Parathyroid adenoma (tissue), 2 donors: ENCODE measurements at regions not wholly inside any gene's neighbourhood (a gene's known extent, or its start where the extent isn't known, plus 50 kb on each side); places are given as distances from the start of the nearest gene placed in this dataset.

Experiments
- H2AFZ ChIP-seq: fragments of 300-600 bp; sonication (generic); one replicate; pipeline ENCODE4 v1.7.0; 2017; ENCODE audit warnings: antibody characterized with exemption, mild to moderate bottlenecking
- H3K27ac ChIP-seq: fragments of 300-600 bp; sonication (generic); one replicate; pipeline ENCODE4 v1.7.0; 2017
- H3K27me3 ChIP-seq: fragments of 300-600 bp; sonication (generic); one replicate; pipeline ENCODE4 v1.7.0; 2017; ENCODE audit warnings: low read length; ENCODE audit not compliant: control insufficient read depth, insufficient read depth
- H3K36me3 ChIP-seq: fragments of 300-600 bp; sonication (generic); one replicate; pipeline ENCODE4 v1.7.0; 2017; ENCODE audit warnings: low read length; ENCODE audit not compliant: control insufficient read depth, insufficient read depth
- H3K4me1 ChIP-seq: fragments of 300-600 bp; sonication (generic); one replicate; pipeline ENCODE4 v1.7.0; 2017; ENCODE audit warnings: control low read depth
- H3K4me2 ChIP-seq: fragments of 300-600 bp; sonication (generic); one replicate; pipeline ENCODE4 v1.7.0; 2017; ENCODE audit warnings: low read length
- H3K4me3 ChIP-seq: fragments of 300-600 bp; sonication (generic); one replicate; pipeline ENCODE4 v1.7.0; 2017; ENCODE audit warnings: low read depth, low read length
- H3K79me2 ChIP-seq: fragments of 300-600 bp; sonication (generic); one replicate; pipeline ENCODE4 v1.7.0; 2017; ENCODE audit warnings: control low read depth
- H3K9ac ChIP-seq: fragments of 300-600 bp; sonication (generic); one replicate; pipeline ENCODE4 v1.7.0; 2017; ENCODE audit warnings: mild to moderate bottlenecking
- H3K9me3 ChIP-seq: fragments of 300-600 bp; sonication (generic); one replicate; pipeline ENCODE4 v1.7.0; 2017; ENCODE audit warnings: low read length; ENCODE audit not compliant: control insufficient read depth
- TF ChIP-seq, protein P1 (sequence below): fragments of 300-600 bp; sonication (generic); IDR thresholded peaks from one replicate; pipeline ENCODE4 v1.7.0; 2017; ENCODE audit warnings: antibody characterized with exemption, mild to moderate bottlenecking
- donor health status: primary hyperparathyroidism.

DNA sequence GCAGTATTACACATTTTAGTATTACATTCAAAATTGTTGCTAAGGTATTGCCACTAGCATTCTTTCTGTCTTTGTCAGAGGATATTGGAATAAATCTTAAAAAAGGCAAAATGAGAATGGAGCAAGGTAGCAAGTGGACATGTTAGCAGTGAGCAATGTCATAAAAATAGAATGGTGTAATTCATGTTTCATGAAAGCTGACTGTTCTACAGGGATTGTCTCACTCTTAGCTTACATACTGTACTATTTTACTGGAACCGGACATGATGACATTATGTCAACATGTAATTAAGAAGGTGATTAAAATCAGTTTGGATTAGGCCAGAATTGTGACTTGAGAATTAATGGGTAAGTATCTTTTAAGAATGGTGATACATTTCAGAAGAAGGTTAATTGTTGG is 1086.2 kb downstream of the STIM2 start:
- H3K4me3 ChIP-seq = no peak overlapping the region
- H3K9ac ChIP-seq = no peak overlapping the region
- no peaks in the 10 kb centered on the region for H3K9me3 ChIP-seq
- TF ChIP-seq, protein P1, sequence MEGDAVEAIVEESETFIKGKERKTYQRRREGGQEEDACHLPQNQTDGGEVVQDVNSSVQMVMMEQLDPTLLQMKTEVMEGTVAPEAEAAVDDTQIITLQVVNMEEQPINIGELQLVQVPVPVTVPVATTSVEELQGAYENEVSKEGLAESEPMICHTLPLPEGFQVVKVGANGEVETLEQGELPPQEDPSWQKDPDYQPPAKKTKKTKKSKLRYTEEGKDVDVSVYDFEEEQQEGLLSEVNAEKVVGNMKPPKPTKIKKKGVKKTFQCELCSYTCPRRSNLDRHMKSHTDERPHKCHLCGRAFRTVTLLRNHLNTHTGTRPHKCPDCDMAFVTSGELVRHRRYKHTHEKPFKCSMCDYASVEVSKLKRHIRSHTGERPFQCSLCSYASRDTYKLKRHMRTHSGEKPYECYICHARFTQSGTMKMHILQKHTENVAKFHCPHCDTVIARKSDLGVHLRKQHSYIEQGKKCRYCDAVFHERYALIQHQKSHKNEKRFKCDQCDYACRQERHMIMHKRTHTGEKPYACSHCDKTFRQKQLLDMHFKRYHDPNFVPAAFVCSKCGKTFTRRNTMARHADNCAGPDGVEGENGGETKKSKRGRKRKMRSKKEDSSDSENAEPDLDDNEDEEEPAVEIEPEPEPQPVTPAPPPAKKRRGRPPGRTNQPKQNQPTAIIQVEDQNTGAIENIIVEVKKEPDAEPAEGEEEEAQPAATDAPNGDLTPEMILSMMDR = no peak
- H3K79me2 ChIP-seq = no peaks in the 10 kb centered on the region
- no peaks in the 10 kb centered on the region for H3K27me3 ChIP-seq
- H3K27ac ChIP-seq = no peak overlapping the region
- no peaks in the 10 kb centered on the region for H3K4me1 ChIP-seq
- no peak overlapping the region for H3K4me2 ChIP-seq
- no peaks in the 10 kb centered on the region for H3K36me3 ChIP-seq
- H2AFZ ChIP-seq = no peak overlapping the region

DNA sequence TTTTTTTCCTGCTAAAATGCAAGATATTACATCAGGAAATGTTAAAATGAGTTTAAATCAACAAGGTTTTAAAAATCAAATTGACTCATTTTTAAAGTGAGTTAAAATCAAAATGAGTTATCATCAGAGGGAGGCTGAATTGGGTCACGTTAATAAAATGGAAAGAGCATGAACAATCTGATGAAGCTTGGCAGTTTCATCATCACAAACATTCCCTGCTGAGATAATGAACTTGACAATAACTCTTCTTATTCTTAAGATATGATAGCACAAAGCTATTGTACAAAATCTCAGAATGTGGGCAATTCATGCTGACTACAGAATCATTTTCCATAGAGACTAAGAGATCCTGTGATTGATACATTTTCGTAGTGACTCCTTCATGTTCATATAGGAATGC is 1086.7 kb downstream of the STIM2 start:
- Histone ChIP-seq H3K4me1 (no peaks in the 10 kb centered on the region), H3K36me3 (no peaks in the 10 kb centered on the region), H3K9me3 (no peaks in the 10 kb centered on the region), H2AFZ (no peak overlapping the region), H3K4me2 (no peak overlapping the region), H3K79me2 (no peaks in the 10 kb centered on the region), H3K27ac (no peak overlapping the region), H3K9ac (no peak overlapping the region), H3K27me3 (no peaks in the 10 kb centered on the region), H3K4me3 (no peak overlapping the region)
- TF ChIP-seq, protein P1 = no peak

DNA sequence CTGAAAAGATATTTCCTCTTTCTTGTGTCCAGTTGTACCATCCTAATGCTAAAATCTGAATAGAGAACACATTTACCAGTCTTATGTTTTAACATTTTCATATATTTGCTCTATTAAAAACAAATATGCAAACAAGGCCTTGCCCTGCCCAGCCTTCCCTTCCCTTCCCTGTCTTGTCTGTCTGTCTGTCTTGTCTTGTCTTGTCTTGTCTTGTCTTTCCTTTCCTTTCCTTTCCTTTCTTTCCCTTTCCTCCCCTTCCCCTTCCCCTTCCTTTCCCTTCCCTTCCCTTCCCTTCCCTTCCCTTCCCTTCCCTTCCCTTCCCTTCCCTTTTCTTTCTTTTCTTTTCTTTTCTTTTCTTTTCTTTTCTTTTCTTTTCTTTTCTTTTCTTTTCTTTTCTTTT is 1103.5 kb downstream of the STIM2 start:
- H3K4me3 ChIP-seq = no peak overlapping the region
- no peak overlapping the region for H2AFZ ChIP-seq
- H3K4me2 ChIP-seq = no peak overlapping the region
- TF ChIP-seq, protein P1 = no peak
- H3K9ac ChIP-seq = no peak overlapping the region
- no peaks in the 10 kb centered on the region for H3K36me3 ChIP-seq
- H3K27ac ChIP-seq = no peak overlapping the region
- H3K4me1 ChIP-seq = no peaks in the 10 kb centered on the region
- H3K27me3 ChIP-seq = no peaks in the 10 kb centered on the region
- no peaks in the 10 kb centered on the region for H3K9me3 ChIP-seq
- no peaks in the 10 kb centered on the region for H3K79me2 ChIP-seq

DNA sequence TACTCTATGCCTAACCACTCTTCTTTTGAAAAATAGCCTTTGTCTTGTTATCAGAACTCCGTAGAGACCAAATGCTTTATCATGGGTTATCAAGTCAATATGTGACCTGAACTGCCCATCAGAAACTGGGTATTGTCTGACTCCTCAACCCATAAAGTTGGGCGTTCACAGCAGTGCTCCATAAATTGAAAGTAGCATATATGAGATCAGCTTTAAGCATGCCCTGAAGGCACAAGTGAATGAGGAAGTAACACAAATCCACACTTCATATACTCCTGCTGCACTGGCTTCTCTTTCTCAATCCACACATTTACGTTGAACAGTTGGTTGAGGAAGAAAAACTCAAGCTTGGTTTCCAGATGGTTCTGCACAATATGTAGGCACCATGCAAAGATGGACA is 1106.0 kb downstream of the STIM2 start:
- H3K4me3 ChIP-seq = no peak overlapping the region
- no peak overlapping the region for H3K4me2 ChIP-seq
- H3K79me2 ChIP-seq = no peaks in the 10 kb centered on the region
- H3K36me3 ChIP-seq = no peaks in the 10 kb centered on the region
- H3K9ac ChIP-seq = no peak overlapping the region
- no peaks in the 10 kb centered on the region for H3K9me3 ChIP-seq
- TF ChIP-seq, protein P1 = no peak
- no peaks in the 10 kb centered on the region for H3K27me3 ChIP-seq
- no peak overlapping the region for H2AFZ ChIP-seq
- no peaks in the 10 kb centered on the region for H3K4me1 ChIP-seq
- no peak overlapping the region for H3K27ac ChIP-seq

DNA sequence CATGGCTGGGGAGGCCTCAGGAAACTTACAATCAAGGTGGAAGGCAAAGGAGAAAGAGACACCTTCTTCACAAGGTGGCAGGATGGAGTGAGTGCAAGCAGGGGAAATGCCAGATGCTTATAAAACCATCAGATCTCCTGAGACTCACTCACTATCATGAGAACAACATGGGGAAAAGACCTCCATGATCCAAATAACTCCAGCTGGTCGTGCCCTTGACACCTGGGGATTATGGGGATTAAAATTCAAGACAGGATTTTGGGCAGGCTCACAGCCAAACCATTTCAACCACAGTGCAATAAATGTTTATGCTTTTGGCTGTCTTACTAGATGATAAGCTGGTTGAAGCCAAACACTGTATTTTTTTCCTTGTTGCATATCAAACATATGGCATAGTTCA is 1112.4 kb downstream of the STIM2 start:
- no peaks in the 10 kb centered on the region for H3K9me3 ChIP-seq
- no peak overlapping the region for H2AFZ ChIP-seq
- no peak overlapping the region for H3K9ac ChIP-seq
- H3K27me3 ChIP-seq = no peaks in the 10 kb centered on the region
- H3K4me2 ChIP-seq = no peak overlapping the region
- no peaks in the 10 kb centered on the region for H3K79me2 ChIP-seq
- H3K4me3 ChIP-seq = no peak overlapping the region
- no peaks in the 10 kb centered on the region for H3K4me1 ChIP-seq
- TF ChIP-seq, protein P1 = no peak
- no peaks in the 10 kb centered on the region for H3K36me3 ChIP-seq
- no peak overlapping the region for H3K27ac ChIP-seq
